Tibial nerve (tissue), 4 donors: ENCODE measurements at regions not wholly inside any gene's neighbourhood (a gene's known extent, or its start where the extent isn't known, plus 50 kb on each side); places are given as distances from the start of the nearest gene placed in this dataset.

Source experiments
- DNase-seq, 2 donors: peaks; one replicate each; pipeline ENCODE4 v3.0.0-alpha.2; 2019; ENCODE audit warnings: low spot score in 2 of 2
- H3K27ac ChIP-seq, 4 donors: fragments of 200-600 bp; sonication (generic) in 3 of 4; one replicate each; pipeline ENCODE4 v1.5.1; 2017 to 2019; ENCODE audit warnings: mild to moderate bottlenecking in 1 of 4
- H3K27me3 ChIP-seq, 2 donors: fragments of 200-600 bp; sonication (generic) in 1 of 2; one replicate each; pipeline versions ENCODE4 v1.5.1 to v1.6.0; 2017 to 2019
- H3K36me3 ChIP-seq, 3 donors: fragments of 200-600 bp; sonication (generic); one replicate each; pipeline ENCODE4 v1.5.1; 2018 to 2019
- H3K4me1 ChIP-seq, 4 donors: fragments of 200-600 bp; sonication (generic) in 3 of 4; one replicate each; pipeline ENCODE4 v1.5.1; 2017 to 2019
- H3K4me3 ChIP-seq, 4 donors: fragments of 200-600 bp; sonication (generic) in 3 of 4; one replicate each; pipeline ENCODE4 v1.5.1; 2017 to 2019; ENCODE audit warnings: mild to moderate bottlenecking in 1 of 4, moderate library complexity in 1 of 4
- H3K9me3 ChIP-seq, 4 donors: fragments of 200-600 bp; sonication (generic) in 3 of 4; one replicate each; pipeline ENCODE4 v1.5.1; 2017 to 2019
- CTCF ChIP-seq, 5 experiments: fragments of 200-600 bp in 3 of 5; fragments of 450-650 bp in 2 of 5; sonication (generic) in 3 of 5; IDR thresholded peaks; one replicate each; pipeline ENCODE4 v1.5.1; 2016 to 2019; ENCODE audit warnings: antibody characterized with exemption in 5 of 5, mild to moderate bottlenecking in 3 of 5, moderate library complexity in 2 of 5
- EP300 ChIP-seq, 2 donors: sonication (generic); formaldehyde crosslinking; IDR thresholded peaks; one replicate each; pipeline ENCODE4 v1.6.1; 2017; ENCODE audit warnings: antibody characterized with exemption in 2 of 2, mild to moderate bottlenecking in 1 of 2
- POLR2A ChIP-seq, 2 donors: fragments of 450-650 bp; IDR thresholded peaks; one replicate each; pipeline ENCODE4 v1.6.1; 2017; ENCODE audit warnings: antibody characterized with exemption in 2 of 2, mild to moderate bottlenecking in 2 of 2, moderate library complexity in 2 of 2
- WGBS, 2 donors: methylation state at CpG; one replicate each; pipeline ENCODE4 v1.1.5; 2018; 5-methylcytosine and 5-hydroxymethylcytosine counted together

DNA sequence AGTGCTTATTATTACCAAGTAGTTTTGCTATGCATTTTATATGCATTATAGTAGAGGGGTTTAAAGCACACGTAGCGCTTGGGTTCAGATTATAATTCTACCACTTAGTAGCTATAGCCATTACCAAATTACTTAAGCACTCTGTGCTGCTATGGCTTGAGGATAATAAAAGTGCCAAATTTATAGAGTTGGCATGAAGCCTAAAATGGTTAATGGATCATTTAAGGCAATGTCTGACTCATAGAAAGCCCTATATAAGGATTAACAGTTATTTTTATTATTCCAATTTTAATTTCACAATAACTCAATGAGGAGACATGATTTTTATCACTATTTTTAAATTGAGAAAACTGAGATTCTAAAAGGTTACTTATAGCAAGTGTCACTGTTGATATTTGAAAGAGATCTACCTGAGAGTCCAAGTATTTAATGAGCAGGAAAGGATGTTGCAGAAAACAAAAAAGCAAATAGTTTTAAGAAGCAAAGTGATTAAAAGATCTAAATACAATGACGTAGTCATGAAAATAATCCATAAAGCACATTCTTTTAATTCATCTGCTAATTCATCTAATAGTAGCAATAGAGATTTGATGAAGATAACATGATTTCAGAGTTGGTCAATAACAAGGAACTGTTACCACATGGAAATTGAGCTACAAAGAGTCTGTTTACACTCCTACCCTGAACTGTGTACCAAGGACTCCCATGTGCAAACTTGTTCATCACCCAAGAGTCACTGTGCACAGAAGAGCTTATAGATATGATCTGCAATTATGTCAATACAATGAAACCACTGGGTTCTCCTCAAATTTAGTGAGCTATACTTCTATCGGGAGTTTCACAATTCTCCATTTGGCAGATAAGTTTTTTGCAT lies 78.8 kb upstream of the DTNA start:
- TF ChIP-seq EP300 (IDR thresholded peaks at IDR 0.05) (no peak), CTCF (IDR thresholded peaks at IDR 0.05) (no peak), POLR2A (IDR thresholded peaks at IDR 0.05) (no peak)
- DNase-seq = no peak
- 89 to 90% methylated on average over 4 of the region's 4 CpGs for WGBS, 2 donors
- Histone ChIP-seq H3K36me3 (no peaks in the 10 kb centered on the region), H3K27ac (no peak overlapping the region), H3K4me1 (no peaks in the 10 kb centered on the region), H3K9me3 (no peaks in the 10 kb centered on the region), H3K4me3 (no peak overlapping the region), H3K27me3 (no peaks in the 10 kb centered on the region)

DNA sequence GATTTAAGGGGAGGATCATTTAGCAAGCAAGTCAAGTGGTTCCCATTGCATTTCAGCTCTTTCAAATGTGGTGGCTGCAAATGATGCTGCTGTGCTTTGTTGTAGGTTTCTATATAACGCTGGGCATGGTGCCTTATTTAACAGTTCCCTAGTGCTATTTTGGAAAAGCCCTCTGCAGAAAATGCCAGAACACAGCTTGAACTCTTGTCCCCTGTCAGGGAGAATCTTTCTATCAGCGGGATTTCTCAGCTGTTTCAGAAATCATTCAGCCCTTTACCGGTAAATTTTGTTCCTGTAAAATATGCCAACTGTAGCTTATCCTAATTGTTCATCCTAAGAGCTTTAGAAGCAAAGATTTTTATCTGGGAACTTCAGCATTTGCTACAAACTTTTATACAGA lies 77.8 kb upstream of the DTNA start:
- no peak for DNase-seq
- 75 to 78% methylated on average over 3 of the region's 3 CpGs for WGBS, 2 donors
- no peaks in the 10 kb centered on the region for H3K9me3 ChIP-seq
- no peaks in the 10 kb centered on the region for H3K4me1 ChIP-seq
- no peaks in the 10 kb centered on the region for H3K27me3 ChIP-seq
- TF ChIP-seq EP300 (IDR thresholded peaks at IDR 0.05) = no peak
- no peak for TF ChIP-seq CTCF (IDR thresholded peaks at IDR 0.05)
- TF ChIP-seq POLR2A (IDR thresholded peaks at IDR 0.05) = no peak
- no peak overlapping the region for H3K27ac ChIP-seq
- H3K4me3 ChIP-seq = no peak overlapping the region
- H3K36me3 ChIP-seq = no peaks in the 10 kb centered on the region

DNA sequence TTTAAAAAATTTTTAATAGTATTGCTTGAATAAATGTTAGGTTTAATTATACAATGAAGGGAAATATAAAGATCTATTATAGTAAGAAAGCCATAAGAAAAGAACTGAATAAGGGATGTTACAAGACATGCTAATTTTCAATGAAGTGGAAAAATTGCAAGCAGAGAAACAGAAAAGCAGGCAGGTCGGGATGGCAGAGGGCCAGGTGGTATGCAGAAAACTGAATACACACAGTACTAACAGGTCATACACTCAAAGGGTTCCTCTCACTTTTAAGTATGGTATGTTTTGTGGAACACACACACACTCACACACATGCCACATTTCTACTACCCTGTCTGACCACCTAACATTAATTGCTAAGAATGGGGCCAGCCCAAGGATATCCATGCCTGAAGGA lies 76.7 kb upstream of the DTNA start:
- H3K27ac ChIP-seq = no peak overlapping the region
- no peak for DNase-seq
- no peaks in the 10 kb centered on the region for H3K9me3 ChIP-seq
- H3K36me3 ChIP-seq = no peaks in the 10 kb centered on the region
- no peaks in the 10 kb centered on the region for H3K4me1 ChIP-seq
- TF ChIP-seq EP300 (IDR thresholded peaks at IDR 0.05) = no peak
- no peak for TF ChIP-seq CTCF (IDR thresholded peaks at IDR 0.05)
- no peak for TF ChIP-seq POLR2A (IDR thresholded peaks at IDR 0.05)
- no peaks in the 10 kb centered on the region for H3K27me3 ChIP-seq
- WGBS, 2 donors = 67 to 89% methylated on average over 1 of the region's 1 CpG
- H3K4me3 ChIP-seq = no peak overlapping the region

- Histone ChIP-seq H3K27ac (no peak overlapping the region), H3K9me3 (no peaks in the 10 kb centered on the region), H3K4me1 (no peaks in the 10 kb centered on the region), H3K4me3 (no peak overlapping the region), H3K27me3 (no peaks in the 10 kb centered on the region), H3K36me3 (no peaks in the 10 kb centered on the region)
- 64 to 79% methylated on average over 3 of the region's 3 CpGs for WGBS, 2 donors
- TF ChIP-seq EP300 (IDR thresholded peaks at IDR 0.05) (no peak), CTCF (IDR thresholded peaks at IDR 0.05) (no peak), POLR2A (IDR thresholded peaks at IDR 0.05) (no peak)
- DNase-seq = no peak
Measured at GRCh38 chr18:34637094-34637801, 72.8 kb upstream of the DTNA start.

DNA sequence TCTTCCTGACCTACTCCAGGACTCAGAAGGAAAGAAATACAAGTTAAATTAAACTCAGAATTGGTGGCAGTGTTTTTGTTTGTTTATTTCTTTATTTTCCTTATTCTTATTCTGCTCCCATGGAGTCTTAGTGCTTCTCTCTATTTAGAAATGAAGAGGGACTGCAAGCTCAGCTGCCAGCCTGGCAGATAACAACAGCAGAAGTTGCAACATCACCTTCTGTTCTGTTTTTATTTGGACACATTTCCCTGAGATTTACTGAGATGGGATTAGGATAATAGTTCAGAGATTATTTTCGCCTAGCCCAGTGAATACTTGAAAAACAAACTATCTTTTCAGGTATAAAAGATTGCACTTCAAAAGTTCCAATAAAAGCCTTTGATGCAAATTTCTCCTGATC lies 70.4 kb upstream of the DTNA start:
- Histone ChIP-seq H3K4me1 (peaks cover 0 to 10% (median 0%) of the 10 kb centered on the region in 4 donors), H3K9me3 (no peaks in the 10 kb centered on the region), H3K4me3 (no peak overlapping the region), H3K27ac (no peak overlapping the region), H3K36me3 (no peaks in the 10 kb centered on the region), H3K27me3 (no peaks in the 10 kb centered on the region)
- DNase-seq = no peak
- 90 to 94% methylated on average over 1 of the region's 1 CpG for WGBS, 2 donors
- no peak for TF ChIP-seq POLR2A (IDR thresholded peaks at IDR 0.05)
- TF ChIP-seq EP300 (IDR thresholded peaks at IDR 0.05) = no peak
- no peak for TF ChIP-seq CTCF (IDR thresholded peaks at IDR 0.05)
